ENCODE measurements at regions not wholly inside any gene's neighbourhood (a gene's known extent, or its start where the extent isn't known, plus 50 kb on each side); places are given as distances from the start of the nearest gene placed in this dataset.
A peak's percentile ranks its signal among the peaks of the same experiment; 100 is the strongest.

- no peak for DNase-seq
Measured at GRCh38 chr12:93043192-93043876, 114.2 kb upstream of the EEA1 start.

GRCh38 chr12:93043877-93044209 lies 114.7 kb upstream of the EEA1 start:
- peak; percentile 39 for DNase-seq

DNA sequence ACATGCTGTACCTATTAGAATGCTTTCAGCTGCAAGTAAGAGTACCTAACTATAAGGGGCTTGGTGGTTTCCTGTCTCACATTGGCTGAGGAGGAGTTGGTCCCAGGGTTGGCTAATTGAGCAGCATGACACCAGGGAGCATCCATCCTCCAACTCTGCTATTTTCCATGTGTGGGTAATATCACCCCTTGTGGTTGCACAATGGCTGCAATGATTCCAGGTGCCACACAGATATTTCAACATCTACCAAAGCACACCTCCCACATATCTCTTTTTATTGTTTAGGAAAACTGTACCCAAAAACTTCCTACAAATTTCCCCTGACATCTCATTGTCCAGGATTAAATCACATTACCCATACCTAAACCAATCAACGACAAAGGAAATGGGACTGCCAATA lies 118.0 kb upstream of the EEA1 start:
- no peak for DNase-seq

DNA sequence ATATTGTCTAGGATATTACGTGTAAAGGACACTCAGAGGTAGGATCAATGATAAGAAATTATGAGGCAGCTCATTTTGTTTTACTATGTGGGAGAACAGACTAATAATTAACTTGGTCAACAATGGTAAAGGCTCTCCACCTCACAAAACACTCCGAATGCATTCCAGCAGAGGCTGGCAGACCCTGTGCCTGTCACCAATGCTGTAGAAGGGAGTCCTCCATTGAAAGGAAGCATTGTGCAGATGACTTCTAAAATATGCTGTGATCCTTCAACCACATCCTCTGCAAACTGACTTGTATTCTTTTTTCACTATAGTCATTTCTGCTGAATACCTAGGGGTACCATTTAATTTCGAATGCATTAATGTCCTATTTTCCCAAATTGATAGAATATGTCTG lies 119.6 kb upstream of the EEA1 start:
- no peak for DNase-seq

GRCh38 chr12:93050026-93050747 lies 121.1 kb upstream of the EEA1 start:
- no peak for DNase-seq

- no peak for DNase-seq
Measured at GRCh38 chr12:93050748-93051081, 121.6 kb upstream of the EEA1 start.

GRCh38 chr12:93054021-93054420 lies 124.9 kb upstream of the EEA1 start:
- DNase-seq: no peak

GRCh38 chr12:93055221-93055620 lies 126.1 kb upstream of the EEA1 start:
- no peak for DNase-seq

GRCh38 chr12:93056971-93057535 lies 128.0 kb upstream of the EEA1 start:
- DNase-seq: no peak

DNA sequence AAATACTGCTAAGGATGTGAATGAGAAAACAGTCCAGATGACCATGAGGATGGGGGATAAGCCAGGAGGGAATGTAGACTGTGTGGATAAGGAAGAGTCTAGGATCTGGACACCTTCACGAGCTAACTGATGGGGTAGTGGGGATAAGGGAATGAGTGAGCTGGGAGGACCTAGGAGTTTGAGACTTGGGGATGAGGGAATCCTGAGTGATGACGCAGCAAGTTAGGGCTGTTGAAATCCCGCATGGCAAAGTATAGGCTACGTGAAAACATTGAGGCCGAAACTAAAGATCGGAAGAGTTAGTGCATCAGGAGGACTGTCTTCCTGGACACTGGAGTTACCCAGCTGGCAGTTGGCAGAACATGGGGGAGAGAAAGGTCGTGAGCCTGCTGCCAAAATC lies 129.2 kb upstream of the EEA1 start:
- no peak for DNase-seq

DNA sequence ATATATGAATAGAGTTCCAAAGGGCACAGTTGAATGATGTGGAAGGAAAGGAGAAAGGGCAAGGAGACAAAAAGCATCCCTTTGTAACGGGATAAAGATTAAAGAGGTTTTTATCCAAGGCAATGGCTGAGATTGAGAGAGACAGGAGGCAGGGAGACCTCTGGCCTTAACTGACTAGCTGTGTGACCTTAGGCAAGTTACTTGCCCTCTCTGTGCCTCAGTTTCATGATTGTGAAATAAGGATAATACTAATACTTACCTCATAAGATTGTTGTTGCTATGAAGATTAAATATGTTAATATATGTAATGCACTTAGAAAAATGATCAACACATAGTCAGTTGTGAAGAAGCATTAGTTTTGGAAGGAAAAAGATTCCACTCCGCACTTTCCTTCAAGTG lies 130.2 kb upstream of the EEA1 start:
- DNase-seq: no peak

GRCh38 chr12:93059925-93060665 lies 131.0 kb upstream of the EEA1 start:
- no peak for DNase-seq

DNA sequence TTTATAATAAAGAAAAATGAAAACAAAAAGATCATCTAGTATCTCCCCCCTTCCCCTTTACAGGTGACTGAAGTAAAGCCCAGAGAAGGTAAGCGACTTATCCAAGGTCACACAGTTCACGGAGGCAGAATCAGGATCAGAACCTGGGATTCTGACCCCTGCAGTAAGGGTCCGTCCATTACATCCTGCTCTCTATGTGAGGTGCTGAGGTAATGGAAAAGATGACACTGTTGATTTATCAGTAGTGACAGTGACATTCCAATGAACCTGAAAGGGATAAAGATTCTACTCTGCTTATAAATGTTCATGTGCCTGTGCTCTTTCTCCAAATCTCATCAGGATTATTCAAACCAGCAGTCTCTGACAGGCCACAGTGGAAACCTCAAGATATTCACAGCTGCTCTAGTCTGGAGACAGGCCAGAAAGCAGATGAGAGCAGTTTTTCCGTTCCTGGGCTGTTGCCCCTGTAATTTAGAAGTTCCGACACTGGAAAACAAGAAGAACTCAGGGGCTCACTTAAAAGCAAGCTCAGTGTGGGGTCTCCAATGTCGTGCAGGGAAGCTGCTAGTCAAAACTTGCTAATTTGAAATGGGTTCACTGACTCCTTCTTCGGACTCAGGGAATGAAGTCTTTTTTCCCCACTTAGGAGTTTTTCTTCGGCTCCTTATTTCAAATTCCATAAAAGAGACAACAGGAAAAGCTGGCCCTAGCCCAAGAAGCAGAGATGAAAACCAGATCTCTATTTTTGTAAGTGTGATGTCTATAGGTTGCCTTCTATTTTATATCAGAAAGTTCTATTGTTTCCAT lies 131.8 kb upstream of the EEA1 start:
- DNase-seq: peak; percentile 4

- DNase-seq: no peak
Measured at GRCh38 chr12:93061473-93062419, 132.7 kb upstream of the EEA1 start.

GRCh38 chr12:93065896-93066295 lies 136.8 kb upstream of the EEA1 start:
- DNase-seq: no peak

DNA sequence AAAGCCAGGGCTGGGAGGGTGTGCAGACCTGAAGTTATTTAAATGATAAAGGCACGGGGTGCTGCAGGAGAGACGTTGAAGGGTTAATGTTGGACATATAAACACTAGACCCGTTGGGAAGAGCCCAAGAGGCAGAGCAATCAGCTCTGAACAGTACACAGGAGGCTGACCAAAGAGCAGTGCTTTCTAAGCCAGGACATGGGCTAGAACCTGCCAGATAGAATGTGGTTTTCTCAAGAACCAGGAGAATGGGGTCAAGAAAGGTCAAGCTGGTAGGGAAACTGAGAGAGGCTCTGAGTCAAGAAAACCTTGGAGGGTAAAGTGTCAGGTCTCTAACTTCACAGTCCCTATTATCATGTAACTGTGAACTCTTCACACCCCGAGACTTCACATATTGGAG lies 143.2 kb upstream of the EEA1 start:
- DNase-seq: no peak

- DNase-seq: no peak
Measured at GRCh38 chr12:93073324-93073723, 144.2 kb upstream of the EEA1 start.

- no peak for DNase-seq
Measured at GRCh38 chr12:93078059-93078458, 149.0 kb upstream of the EEA1 start.

- no peak for DNase-seq
Measured at GRCh38 chr12:93078577-93078976, 149.5 kb upstream of the EEA1 start.

DNA sequence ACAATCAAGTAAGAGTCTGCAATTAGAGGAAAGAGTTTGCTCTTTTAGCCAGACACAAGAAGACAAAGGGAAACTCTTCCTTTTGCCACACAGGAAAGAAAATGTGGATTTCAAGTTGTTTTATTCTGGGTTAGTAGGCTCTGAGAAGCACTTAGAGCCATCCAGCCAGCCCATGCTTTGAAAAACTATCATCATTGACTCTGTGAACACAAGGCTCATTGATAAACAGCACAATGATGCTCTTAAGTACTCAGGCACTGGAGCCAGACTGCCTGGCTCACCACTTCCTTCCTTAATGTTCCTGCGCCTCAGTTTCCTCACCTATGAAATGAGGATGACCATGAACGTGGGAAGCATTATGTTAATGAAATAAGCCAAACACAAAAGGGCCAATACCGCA lies 150.2 kb upstream of the EEA1 start:
- DNase-seq: no peak

- no peak for DNase-seq
Measured at GRCh38 chr12:93079976-93080375, 150.9 kb upstream of the EEA1 start.

DNA sequence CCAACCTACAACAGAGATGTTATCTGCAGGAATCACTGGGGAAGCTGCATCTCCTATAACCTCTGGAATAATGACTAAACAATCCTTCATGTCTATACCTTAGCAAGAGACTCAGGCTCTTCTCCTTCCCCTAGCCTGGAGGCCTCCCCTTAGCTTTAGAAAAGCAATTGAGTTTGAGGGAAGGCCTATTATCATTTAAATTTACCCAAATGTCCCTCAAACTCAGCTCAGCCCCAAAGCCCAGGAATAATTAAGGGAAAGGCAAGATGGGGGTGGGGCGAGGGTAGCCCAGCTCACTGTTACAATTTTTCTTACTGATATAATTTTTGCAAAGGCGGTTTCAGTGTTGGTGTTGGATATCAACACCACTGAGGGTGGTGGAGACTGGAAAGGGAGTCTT lies 151.4 kb upstream of the EEA1 start:
- no peak for DNase-seq

Data from hematopoietic multipotent progenitor cell treated with erythropoietin and hydrocortisone succinate and interleukin-3 and kit ligand, for 8 days (in vitro differentiated cells).